Endodermal cell (in vitro differentiated cells): ENCODE measurements at regions not wholly inside any gene's neighbourhood (a gene's known extent, or its start where the extent isn't known, plus 50 kb on each side); places are given as distances from the start of the nearest gene placed in this dataset.

Source experiments
- DNase-seq: peaks from one replicate; pipeline ENCODE4 v3.0.0-alpha.2; 2017
- H3K27ac ChIP-seq: 2 replicates; pipeline ENCODE4 v1.5.1; 2013; ENCODE audit warnings: mild to moderate bottlenecking, low read depth, low read length, moderate library complexity
- H3K27me3 ChIP-seq: 2 replicates; pipeline ENCODE4 v1.6.1; 2013; ENCODE audit warnings: mild to moderate bottlenecking, low read length, moderate library complexity; ENCODE audit not compliant: insufficient read depth, control insufficient read depth, poor library complexity, severe bottlenecking
- H3K36me3 ChIP-seq: 2 replicates; pipeline ENCODE4 v1.7.0; 2013; ENCODE audit warnings: mild to moderate bottlenecking, low read length, moderate library complexity; ENCODE audit not compliant: control insufficient read depth, insufficient read depth
- H3K4me1 ChIP-seq: one replicate; pipeline ENCODE4 v1.7.0; 2013; ENCODE audit warnings: low read length; ENCODE audit not compliant: control insufficient read depth, insufficient read depth
- H3K4me3 ChIP-seq: 2 replicates; pipeline ENCODE4 v1.5.1; 2013; ENCODE audit warnings: mild to moderate bottlenecking, low read length, moderate library complexity
- H3K9ac ChIP-seq: 2 replicates; pipeline ENCODE4 v1.6.1; 2013; ENCODE audit warnings: mild to moderate bottlenecking, low read length, moderate library complexity; ENCODE audit not compliant: poor library complexity, severe bottlenecking; ENCODE audit errors: extremely low read depth
- H3K9me3 ChIP-seq: 2 replicates; pipeline ENCODE4 v1.6.1; 2013; ENCODE audit warnings: mild to moderate bottlenecking, low read length, moderate library complexity; ENCODE audit not compliant: control insufficient read depth
- H3K27ac Mint-ChIP-seq: 2 replicates; pipeline ENCODE4 v1.8.0; 2020; ENCODE audit warnings: mixed read lengths
- H3K27me3 Mint-ChIP-seq: 2 replicates; pipeline ENCODE4 v1.8.0; 2021; ENCODE audit warnings: mild to moderate bottlenecking, mixed read lengths; ENCODE audit not compliant: insufficient read depth
- H3K36me3 Mint-ChIP-seq: 2 replicates; pipeline ENCODE4 v1.8.0; 2020; ENCODE audit warnings: low read depth, mixed read lengths
- H3K4me1 Mint-ChIP-seq: 2 replicates; pipeline ENCODE4 v1.8.0; 2020; ENCODE audit warnings: mixed read lengths
- H3K4me3 Mint-ChIP-seq: 2 replicates; pipeline ENCODE4 v1.8.0; 2020; ENCODE audit warnings: mild to moderate bottlenecking, moderate library complexity, mixed read lengths
- H3K9me3 Mint-ChIP-seq: 2 replicates; pipeline ENCODE4 v1.8.0; 2020; ENCODE audit warnings: mild to moderate bottlenecking, mixed read lengths
- CTCF ChIP-seq: fragments of 200-600 bp; sonication (generic); conservative IDR thresholded peaks from 2 replicates; pipeline ENCODE4 v1.5.0; 2021; ENCODE audit warnings: antibody characterized with exemption, mild to moderate bottlenecking
- WGBS, 2 experiments: methylation state at CpG; one replicate each; pipeline versions ENCODE4 v1.1.5 to v1.1.7; 2013; ENCODE audit warnings: missing lambda C conversion rate in 2 of 2, mixed read lengths in 1 of 2; ENCODE audit not compliant: insufficient coverage in 1 of 2, insufficient read length in 1 of 2; 5-methylcytosine and 5-hydroxymethylcytosine counted together

- Mint-ChIP-seq H3K9me3 (no peaks in the 10 kb centered on the region), H3K4me3 (no peak overlapping the region), H3K27ac (no peak overlapping the region), H3K4me1 (peaks cover 2% of the 10 kb centered on the region), H3K27me3 (no peaks in the 10 kb centered on the region), H3K36me3 (no peaks in the 10 kb centered on the region)
- DNase-seq: no peak
- H3K4me3 ChIP-seq: no peak overlapping the region
- no peak overlapping the region for H3K27ac ChIP-seq
- no peaks in the 10 kb centered on the region for H3K4me1 ChIP-seq
- H3K9ac ChIP-seq: no peak overlapping the region
- no peaks in the 10 kb centered on the region for H3K36me3 ChIP-seq
- WGBS, 2 experiments: 90 to 94% methylated on average over 2 of the region's 4 CpGs
- H3K27me3 ChIP-seq: no peaks in the 10 kb centered on the region
- TF ChIP-seq CTCF: no peak
- H3K9me3 ChIP-seq: no peaks in the 10 kb centered on the region
These were observed 152.0 kb downstream of the KCNJ2 start for GRCh38 chr17:70321352-70321751.

GRCh38 chr17:70323269-70323668 is 153.9 kb downstream of the KCNJ2 start:
- Histone ChIP-seq H3K9ac (no peak overlapping the region), H3K4me1 (no peaks in the 10 kb centered on the region), H3K9me3 (no peaks in the 10 kb centered on the region), H3K4me3 (no peak overlapping the region), H3K27ac (no peak overlapping the region), H3K27me3 (no peaks in the 10 kb centered on the region), H3K36me3 (no peaks in the 10 kb centered on the region)
- Mint-ChIP-seq H3K27me3 (no peaks in the 10 kb centered on the region), H3K36me3 (no peaks in the 10 kb centered on the region), H3K4me1 (peaks cover 2% of the 10 kb centered on the region), H3K9me3 (no peaks in the 10 kb centered on the region), H3K4me3 (no peak overlapping the region), H3K27ac (no peak overlapping the region)
- 67 to 82% methylated on average over 2 of the region's 2 CpGs for WGBS, 2 experiments
- DNase-seq: no peak
- TF ChIP-seq CTCF: no peak

GRCh38 chr17:70324031-70324430 is 154.7 kb downstream of the KCNJ2 start:
- Histone ChIP-seq H3K27me3 (no peaks in the 10 kb centered on the region), H3K9ac (no peak overlapping the region), H3K4me1 (no peaks in the 10 kb centered on the region), H3K4me3 (no peak overlapping the region), H3K27ac (no peak overlapping the region), H3K36me3 (no peaks in the 10 kb centered on the region), H3K9me3 (no peaks in the 10 kb centered on the region)
- DNase-seq: no peak
- H3K36me3 Mint-ChIP-seq: no peaks in the 10 kb centered on the region
- H3K27ac Mint-ChIP-seq: no peak overlapping the region
- peaks cover 2% of the 10 kb centered on the region for H3K4me1 Mint-ChIP-seq
- no peaks in the 10 kb centered on the region for H3K9me3 Mint-ChIP-seq
- TF ChIP-seq CTCF: no peak
- WGBS, 2 experiments: 91 to 92% methylated on average over 1 of the region's 1 CpG
- H3K27me3 Mint-ChIP-seq: no peaks in the 10 kb centered on the region
- no peak overlapping the region for H3K4me3 Mint-ChIP-seq
